HepG2 (cell line): ENCODE measurements at regions not wholly inside any gene's neighbourhood (a gene's known extent, or its start where the extent isn't known, plus 50 kb on each side); places are given as distances from the start of the nearest gene placed in this dataset.

Experiments
- CSRNP2 ChIP-seq: sonication (generic); formaldehyde crosslinking; conservative IDR thresholded peaks from 2 replicates; pipeline ENCODE4 v1.8.0; 2022; ENCODE audit warnings: low read depth, missing genetic modification reagents
- KAT8 ChIP-seq: IDR thresholded peaks from 2 replicates; pipeline ENCODE4 v1.6.1; 2016; ENCODE audit warnings: missing genetic modification reagents, missing compliant biosample characterization
- PAX8 ChIP-seq: sonication (generic); formaldehyde crosslinking; IDR thresholded peaks from 2 replicates; pipeline ENCODE4 v1.8.0; 2022; ENCODE audit warnings: mild to moderate bottlenecking, missing genetic modification reagents, borderline replicate concordance
- REST ChIP-seq, 2 experiments: IDR thresholded peaks; 2 replicates each; pipeline ENCODE4 v1.6.1; 2011 to 2012; ENCODE audit warnings: low read length in 2 of 2, borderline replicate concordance in 1 of 2, low read depth in 1 of 2, mild to moderate bottlenecking in 1 of 2, moderate library complexity in 1 of 2
- SALL1 ChIP-seq: sonication (generic); formaldehyde crosslinking; IDR thresholded peaks from 2 replicates; pipeline ENCODE4 v1.8.0; 2022; ENCODE audit warnings: mild to moderate bottlenecking, missing genetic modification reagents
- STAT5B ChIP-seq: sonication (generic); formaldehyde crosslinking; IDR thresholded peaks from 2 replicates; pipeline ENCODE4 v1.4.0; 2020; ENCODE audit warnings: missing genetic modification reagents
- UBTF ChIP-seq: sonication (generic); formaldehyde crosslinking; IDR thresholded peaks from 2 replicates; pipeline ENCODE4 v1.4.0; 2020; ENCODE audit warnings: mild to moderate bottlenecking, missing genetic modification reagents
- ZC3H13 ChIP-seq: sonication (generic); formaldehyde crosslinking; IDR thresholded peaks from 2 replicates; pipeline ENCODE4 v1.8.1; 2023; ENCODE audit warnings: mild to moderate bottlenecking, missing genetic modification reagents, moderate library complexity
- ZNF207 ChIP-seq: fragments of 450-650 bp; IDR thresholded peaks from 2 replicates; pipeline ENCODE4 v1.6.1; 2016; ENCODE audit warnings: antibody characterized with exemption, borderline replicate concordance
- ZNF280B ChIP-seq: sonication (generic); formaldehyde crosslinking; IDR thresholded peaks from 2 replicates; pipeline ENCODE4 v1.5.0; 2020; ENCODE audit warnings: missing genetic modification reagents, mild to moderate bottlenecking, borderline replicate concordance
- ZNF350 ChIP-seq: sonication (generic); formaldehyde crosslinking; IDR thresholded peaks from 2 replicates; pipeline ENCODE4 v1.4.0; 2020; ENCODE audit warnings: mild to moderate bottlenecking, low read depth, missing genetic modification reagents, borderline replicate concordance
- TF ChIP-seq, protein P1 (sequence below): sonication (generic); formaldehyde crosslinking; IDR thresholded peaks from 2 replicates; pipeline ENCODE4 v1.5.0; 2020; ENCODE audit warnings: mild to moderate bottlenecking, missing genetic modification reagents, moderate library complexity
- TF ChIP-seq, protein P2 (sequence below): sonication (generic); formaldehyde crosslinking; IDR thresholded peaks from 2 replicates; pipeline ENCODE4 v1.5.0; 2020; ENCODE audit warnings: missing genetic modification reagents
- TF ChIP-seq, protein P3 (sequence below): sonication (generic); formaldehyde crosslinking; IDR thresholded peaks from 2 replicates; pipeline ENCODE4 v1.5.1; 2020; ENCODE audit warnings: mild to moderate bottlenecking, missing genetic modification reagents

GRCh38 chr5:135678640-135679268, 100.0 kb upstream of the CXCL14 start:
- no peak for TF ChIP-seq CSRNP2
- TF ChIP-seq ZNF350 (CRISPR knock-in tag): no peak
- no peak for TF ChIP-seq ZNF207
- TF ChIP-seq, protein P1, sequence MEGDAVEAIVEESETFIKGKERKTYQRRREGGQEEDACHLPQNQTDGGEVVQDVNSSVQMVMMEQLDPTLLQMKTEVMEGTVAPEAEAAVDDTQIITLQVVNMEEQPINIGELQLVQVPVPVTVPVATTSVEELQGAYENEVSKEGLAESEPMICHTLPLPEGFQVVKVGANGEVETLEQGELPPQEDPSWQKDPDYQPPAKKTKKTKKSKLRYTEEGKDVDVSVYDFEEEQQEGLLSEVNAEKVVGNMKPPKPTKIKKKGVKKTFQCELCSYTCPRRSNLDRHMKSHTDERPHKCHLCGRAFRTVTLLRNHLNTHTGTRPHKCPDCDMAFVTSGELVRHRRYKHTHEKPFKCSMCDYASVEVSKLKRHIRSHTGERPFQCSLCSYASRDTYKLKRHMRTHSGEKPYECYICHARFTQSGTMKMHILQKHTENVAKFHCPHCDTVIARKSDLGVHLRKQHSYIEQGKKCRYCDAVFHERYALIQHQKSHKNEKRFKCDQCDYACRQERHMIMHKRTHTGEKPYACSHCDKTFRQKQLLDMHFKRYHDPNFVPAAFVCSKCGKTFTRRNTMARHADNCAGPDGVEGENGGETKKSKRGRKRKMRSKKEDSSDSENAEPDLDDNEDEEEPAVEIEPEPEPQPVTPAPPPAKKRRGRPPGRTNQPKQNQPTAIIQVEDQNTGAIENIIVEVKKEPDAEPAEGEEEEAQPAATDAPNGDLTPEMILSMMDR (CRISPR knock-in tag): no peak
- TF ChIP-seq, protein P2, sequence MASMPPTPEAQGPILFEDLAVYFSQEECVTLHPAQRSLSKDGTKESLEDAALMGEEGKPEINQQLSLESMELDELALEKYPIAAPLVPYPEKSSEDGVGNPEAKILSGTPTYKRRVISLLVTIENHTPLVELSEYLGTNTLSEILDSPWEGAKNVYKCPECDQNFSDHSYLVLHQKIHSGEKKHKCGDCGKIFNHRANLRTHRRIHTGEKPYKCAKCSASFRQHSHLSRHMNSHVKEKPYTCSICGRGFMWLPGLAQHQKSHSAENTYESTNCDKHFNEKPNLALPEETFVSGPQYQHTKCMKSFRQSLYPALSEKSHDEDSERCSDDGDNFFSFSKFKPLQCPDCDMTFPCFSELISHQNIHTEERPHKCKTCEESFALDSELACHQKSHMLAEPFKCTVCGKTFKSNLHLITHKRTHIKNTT (CRISPR knock-in tag): no peak
- no peak for TF ChIP-seq STAT5B (CRISPR knock-in tag)
- no peak for TF ChIP-seq PAX8 (CRISPR knock-in tag)
- no peak for TF ChIP-seq ZC3H13 (CRISPR knock-in tag)
- TF ChIP-seq KAT8 (CRISPR knock-in tag): no peak
- TF ChIP-seq ZNF280B: no peak
- no peak for TF ChIP-seq REST (IDR thresholded peaks at IDR 0.05; ENCODE audit: borderline replicate concordance in 1 of 2, low read depth in 1 of 2, low read length in 2 of 2)
- TF ChIP-seq, protein P3, sequence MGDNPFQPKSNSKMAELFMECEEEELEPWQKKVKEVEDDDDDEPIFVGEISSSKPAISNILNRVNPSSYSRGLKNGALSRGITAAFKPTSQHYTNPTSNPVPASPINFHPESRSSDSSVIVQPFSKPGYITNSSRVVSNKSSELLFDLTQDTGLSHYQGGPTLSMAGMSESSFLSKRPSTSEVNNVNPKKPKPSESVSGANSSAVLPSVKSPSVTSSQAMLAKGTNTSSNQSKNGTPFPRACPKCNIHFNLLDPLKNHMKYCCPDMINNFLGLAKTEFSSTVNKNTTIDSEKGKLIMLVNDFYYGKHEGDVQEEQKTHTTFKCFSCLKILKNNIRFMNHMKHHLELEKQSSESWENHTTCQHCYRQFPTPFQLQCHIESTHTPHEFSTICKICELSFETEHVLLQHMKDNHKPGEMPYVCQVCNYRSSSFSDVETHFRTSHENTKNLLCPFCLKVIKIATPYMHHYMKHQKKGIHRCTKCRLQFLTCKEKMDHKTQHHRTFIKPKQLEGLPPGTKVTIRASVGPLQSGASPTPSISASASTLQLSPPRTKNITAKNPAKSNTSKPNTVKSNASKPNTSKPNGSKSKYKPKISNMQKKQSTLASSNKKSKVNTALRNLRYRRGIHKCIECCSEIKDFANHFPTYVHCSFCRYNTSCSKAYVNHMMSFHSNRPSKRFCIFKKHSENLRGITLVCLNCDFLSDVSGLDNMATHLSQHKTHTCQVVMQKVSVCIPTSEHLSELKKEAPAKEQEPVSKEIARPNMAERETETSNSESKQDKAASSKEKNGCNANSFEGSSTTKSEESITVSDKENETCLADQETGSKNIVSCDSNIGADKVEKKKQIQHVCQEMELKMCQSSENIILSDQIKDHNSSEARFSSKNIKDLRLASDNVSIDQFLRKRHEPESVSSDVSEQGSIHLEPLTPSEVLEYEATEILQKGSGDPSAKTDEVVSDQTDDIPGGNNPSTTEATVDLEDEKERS (CRISPR knock-in tag): no peak
- TF ChIP-seq UBTF: no peak
- no peak for TF ChIP-seq SALL1 (CRISPR knock-in tag)
